Gastroesophageal sphincter (tissue), 3 donors: ENCODE measurements at regions not wholly inside any gene's neighbourhood (a gene's known extent, or its start where the extent isn't known, plus 50 kb on each side); places are given as distances from the start of the nearest gene placed in this dataset.

Experiments
- CTCF ChIP-seq, 4 experiments: fragments of 200-600 bp in 2 of 4; fragments of 450-650 bp in 2 of 4; sonication (generic) in 1 of 4; IDR thresholded peaks; one replicate each; pipeline ENCODE4 v1.5.1; 2017 to 2019; ENCODE audit warnings: antibody characterized with exemption in 4 of 4, mild to moderate bottlenecking in 2 of 4, moderate library complexity in 2 of 4
- EP300 ChIP-seq: sonication (generic); formaldehyde crosslinking; IDR thresholded peaks from one replicate; pipeline ENCODE4 v1.6.1; 2017; ENCODE audit warnings: antibody characterized with exemption, mild to moderate bottlenecking
- POLR2A ChIP-seq, 2 donors: fragments of 450-650 bp; IDR thresholded peaks; one replicate each; pipeline ENCODE4 v1.6.1; 2017; ENCODE audit warnings: antibody characterized with exemption in 2 of 2, mild to moderate bottlenecking in 2 of 2, moderate library complexity in 1 of 2

- TF ChIP-seq CTCF (IDR thresholded peaks at IDR 0.05) (no peak), EP300 (no peak), POLR2A (IDR thresholded peaks at IDR 0.05) (no peak)
These were observed 429.8 kb upstream of the CELF2 start for GRCh38 chr10:10587744-10588393.
